KG1 (cell line): ENCODE measurements at regions not wholly inside any gene's neighbourhood (a gene's known extent, or its start where the extent isn't known, plus 50 kb on each side); places are given as distances from the start of the nearest gene placed in this dataset.

Source experiments
- DNase-seq: peaks from one replicate; lab custom pipeline; 2025; lab: John Stamatoyannopoulos, UW

- no peak for DNase-seq
Measured at GRCh38 chr4:95987851-95988250, 148.0 kb downstream of the PDHA2 start.

GRCh38 chr4:95998311-95998710 is 158.4 kb downstream of the PDHA2 start:
- DNase-seq = no peak

- DNase-seq = no peak
Measured at GRCh38 chr4:96003951-96004740, 164.3 kb downstream of the PDHA2 start.

- DNase-seq = no peak
Measured at GRCh38 chr4:96009427-96010119, 169.7 kb downstream of the PDHA2 start.

- no peak for DNase-seq
Measured at GRCh38 chr4:96012687-96013086, 172.8 kb downstream of the PDHA2 start.

- no peak for DNase-seq
Measured at GRCh38 chr4:96016634-96017299, 176.9 kb downstream of the PDHA2 start.

- no peak for DNase-seq
Measured at GRCh38 chr4:96025011-96025410, 185.1 kb downstream of the PDHA2 start.

GRCh38 chr4:96035727-96036126 is 195.8 kb downstream of the PDHA2 start:
- peak; percentile 14 for DNase-seq

GRCh38 chr4:96036781-96037180 is 196.9 kb downstream of the PDHA2 start:
- DNase-seq = no peak

- no peak for DNase-seq
Measured at GRCh38 chr4:96037705-96038104, 197.8 kb downstream of the PDHA2 start.

GRCh38 chr4:96039217-96039616 is 199.3 kb downstream of the PDHA2 start:
- DNase-seq = no peak

GRCh38 chr4:96039803-96040436 is 200.0 kb downstream of the PDHA2 start:
- DNase-seq = no peak

GRCh38 chr4:96044971-96045370 is 205.1 kb downstream of the PDHA2 start:
- DNase-seq = no peak

GRCh38 chr4:96052827-96053226 is 212.9 kb downstream of the PDHA2 start:
- no peak for DNase-seq

GRCh38 chr4:96056346-96056934 is 216.5 kb downstream of the PDHA2 start:
- no peak for DNase-seq

GRCh38 chr4:96063639-96064038 is 223.7 kb downstream of the PDHA2 start:
- no peak for DNase-seq

GRCh38 chr4:96073461-96073860 is 233.6 kb downstream of the PDHA2 start:
- DNase-seq = no peak

GRCh38 chr4:96092151-96092705 is 252.3 kb downstream of the PDHA2 start:
- no peak for DNase-seq

- DNase-seq = no peak
Measured at GRCh38 chr4:96093057-96093456, 253.2 kb downstream of the PDHA2 start.

GRCh38 chr4:96093563-96093962 is 253.7 kb downstream of the PDHA2 start:
- no peak for DNase-seq

GRCh38 chr4:96094183-96094582 is 254.3 kb downstream of the PDHA2 start:
- DNase-seq = no peak
